ENCODE measurements at regions not wholly inside any gene's neighbourhood (a gene's known extent, or its start where the extent isn't known, plus 50 kb on each side); places are given as distances from the start of the nearest gene placed in this dataset.

GRCh38 chr2:107428781-107429180, 397.9 kb upstream of the RGPD4 start (continued):
- no peak for TF ChIP-seq ZBTB40 (IDR thresholded peaks at IDR 0.05)
- no peak for TF ChIP-seq ZBTB40 (CRISPR knock-in tag; IDR thresholded peaks at IDR 0.05)
- TF ChIP-seq NR2F6 (CRISPR knock-in tag; IDR thresholded peaks at IDR 0.05): no peak
- no peak for TF ChIP-seq POLR2G (IDR thresholded peaks at IDR 0.05; ENCODE audit: low read depth, low read length)
- no peak for TF ChIP-seq HLTF (IDR thresholded peaks at IDR 0.05)
- TF ChIP-seq ZBTB34 (CRISPR knock-in tag; IDR thresholded peaks at IDR 0.05): no peak
- no peak for TF ChIP-seq TFAM (CRISPR knock-in tag; conservative IDR thresholded peaks at IDR 0.05)
- no peak for TF ChIP-seq ZNF584 (CRISPR knock-in tag; IDR thresholded peaks at IDR 0.05; ENCODE audit: low read depth)
- TF ChIP-seq PHF20 (IDR thresholded peaks at IDR 0.05; ENCODE audit: partially characterized antibody): no peak
- no peak for TF ChIP-seq ZHX1 (conservative IDR thresholded peaks at IDR 0.05; ENCODE audit: low read length)

Data from K562 (cell line).